ENCODE measurements at regions not wholly inside any gene's neighbourhood (a gene's known extent, or its start where the extent isn't known, plus 50 kb on each side); places are given as distances from the start of the nearest gene placed in this dataset.
A peak's percentile ranks its signal among the peaks of the same experiment; 100 is the strongest.

- peak; percentile 71 for DNase-seq (ENCODE audit: low read depth)
- no peak for TF ChIP-seq CTCF (IDR thresholded peaks at IDR 0.05; ENCODE audit: insufficient read depth, low read length)
- H3K4me3 ChIP-seq (ENCODE audit: low read depth, low read length), result no peak overlapping the region
These were observed 404.2 kb upstream of the CITED2 start for GRCh38 chr6:139778688-139779087.

- H3K4me3 ChIP-seq (ENCODE audit: low read depth, low read length), result no peak overlapping the region
- no peak for TF ChIP-seq CTCF (IDR thresholded peaks at IDR 0.05; ENCODE audit: insufficient read depth, low read length)
- no peak for DNase-seq (ENCODE audit: low read depth)
These were observed 403.7 kb upstream of the CITED2 start for GRCh38 chr6:139778106-139778505.

DNA sequence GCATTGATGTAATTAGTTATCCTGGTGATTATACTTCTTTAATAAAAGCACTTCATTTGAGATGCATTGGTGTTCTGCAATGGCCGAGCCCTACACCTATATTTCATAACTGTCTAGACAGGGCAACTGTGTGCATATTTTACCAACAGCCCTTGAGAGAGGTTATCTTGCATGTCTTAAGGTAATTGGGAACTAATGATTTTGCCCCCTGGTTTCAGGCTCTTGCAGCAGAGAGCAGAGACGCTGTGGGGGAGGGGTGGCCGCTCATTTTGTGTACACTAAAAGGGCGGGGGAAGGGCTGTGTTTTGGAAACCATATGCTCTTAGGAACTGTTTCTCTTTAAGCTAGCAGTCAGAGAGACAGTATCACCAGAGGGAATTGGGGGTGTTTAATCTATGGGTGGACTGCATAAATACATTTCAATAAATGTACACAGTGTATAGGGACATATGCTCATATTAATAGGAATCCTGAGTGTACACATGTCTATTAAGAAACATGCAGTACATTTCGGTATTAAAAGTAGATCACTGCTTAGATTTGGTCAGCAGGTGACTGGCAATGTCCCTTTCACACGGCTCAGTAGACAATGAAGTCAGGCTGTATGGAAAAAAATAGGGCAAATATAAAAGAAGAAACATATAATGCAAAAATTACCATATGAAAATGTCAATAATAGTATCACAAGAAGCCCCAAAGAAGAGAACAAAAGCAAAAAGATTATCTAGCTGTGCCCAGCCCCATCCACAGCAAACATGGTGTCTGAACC lies 402.9 kb upstream of the CITED2 start:
- TF ChIP-seq CTCF (IDR thresholded peaks at IDR 0.05; ENCODE audit: insufficient read depth, low read length), result no peak
- H3K4me3 ChIP-seq (ENCODE audit: low read depth, low read length), result no peak overlapping the region
- DNase-seq (ENCODE audit: low read depth), result no peak

GRCh38 chr6:139776041-139776440 lies 401.6 kb upstream of the CITED2 start:
- DNase-seq (ENCODE audit: low read depth), result no peak
- H3K4me3 ChIP-seq (ENCODE audit: low read depth, low read length), result no peak overlapping the region
- no peak for TF ChIP-seq CTCF (IDR thresholded peaks at IDR 0.05; ENCODE audit: insufficient read depth, low read length)

- no peak overlapping the region for H3K4me3 ChIP-seq (ENCODE audit: low read depth, low read length)
- no peak for DNase-seq (ENCODE audit: low read depth)
- TF ChIP-seq CTCF (IDR thresholded peaks at IDR 0.05; ENCODE audit: insufficient read depth, low read length), result no peak
These were observed 393.7 kb upstream of the CITED2 start for GRCh38 chr6:139768196-139768595.

- H3K4me3 ChIP-seq (ENCODE audit: low read depth, low read length), result no peak overlapping the region
- DNase-seq (ENCODE audit: low read depth), result no peak
- no peak for TF ChIP-seq CTCF (IDR thresholded peaks at IDR 0.05; ENCODE audit: insufficient read depth, low read length)
These were observed 392.3 kb upstream of the CITED2 start for GRCh38 chr6:139766796-139767195.

DNA sequence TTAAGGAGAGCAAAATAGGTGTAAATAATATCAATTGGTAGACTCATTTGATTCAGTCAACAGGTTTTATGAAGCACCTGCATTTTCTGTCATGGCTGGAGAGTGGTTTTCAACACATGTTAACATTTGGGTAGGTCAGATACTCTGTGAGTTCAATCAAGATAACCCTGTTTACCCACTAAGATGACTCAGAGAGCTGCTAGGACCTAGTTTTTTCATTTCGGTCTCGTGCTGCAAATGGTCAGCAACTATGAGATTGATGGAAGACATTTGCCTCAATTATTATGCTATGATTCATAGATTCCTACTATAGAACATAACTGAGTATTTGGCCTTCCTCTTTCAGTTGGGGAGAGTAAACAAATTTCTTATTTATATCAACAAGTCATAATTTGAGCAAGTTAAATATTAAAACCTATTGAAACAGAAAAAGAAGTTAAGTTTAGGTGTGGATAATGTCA lies 391.4 kb upstream of the CITED2 start:
- H3K4me3 ChIP-seq (ENCODE audit: low read depth, low read length), result no peak overlapping the region
- no peak for TF ChIP-seq CTCF (IDR thresholded peaks at IDR 0.05; ENCODE audit: insufficient read depth, low read length)
- DNase-seq (ENCODE audit: low read depth), result peak; percentile 34
